HCT116 (cell line): ENCODE measurements at regions not wholly inside any gene's neighbourhood (a gene's known extent, or its start where the extent isn't known, plus 50 kb on each side); places are given as distances from the start of the nearest gene placed in this dataset.

Experiments used
- ATAC-seq: fragments of 200-7000 bp; cut with Tn5 transposase; 2 replicates; pipeline ENCODE4 v1.9.1; 2020; ENCODE audit warnings: mild to moderate bottlenecking, moderate library complexity
- BruUV-seq: library from RNA; stranded (reverse); fragments of 400-500 nt; replicated peaks from 2 replicates; lab custom pipeline; 2021; lab: Mats Ljungman, UMichigan
- CTCF ChIA-PET: fragments of 300-600 bp; sonication (Branson Sonifier 250); formaldehyde crosslinking; loops from one replicate; lab custom pipeline; 2021; ENCODE audit warnings: antibody characterized with exemption; lab: Charles Lee
- POLR2A ChIA-PET: fragments of 300-600, 350-600 bp; sonication (Branson Sonifier 250); formaldehyde crosslinking; loops from one replicate; lab custom pipeline; 2021; ENCODE audit warnings: antibody characterized with exemption; lab: Charles Lee
- RAD21 ChIA-PET, 2 experiments: fragments of 300-600 bp; sonication (Branson Sonifier 250); formaldehyde crosslinking; loops; one replicate each; lab custom pipeline; 2023; ENCODE audit warnings: low total read pairs in 2 of 2; ENCODE audit not compliant: uncharacterized antibody in 2 of 2, unreplicated experiment in 2 of 2, low non-redundant PET in 1 of 2; lab: Charles Lee
- DNase-seq: peaks from one replicate; pipeline ENCODE4 v3.0.0-alpha.2; 2010; ENCODE audit warnings: low read depth, low spot score
- H2AFZ ChIP-seq: fragments of 200-600 bp; shearing (Covaris generic), sonication (generic); 2 replicates; pipeline ENCODE4 v1.6.1; 2017; ENCODE audit warnings: low read depth, mixed run types, mixed read lengths, antibody characterized with exemption, low read length; ENCODE audit not compliant: poor library complexity, severe bottlenecking
- H3K27ac ChIP-seq: 2 replicates; pipeline ENCODE4 v1.5.1; 2012; ENCODE audit warnings: low read depth, low read length
- H3K27me3 ChIP-seq: fragments of 200-600 bp; sonication (generic); 2 replicates; pipeline ENCODE4 v1.6.1; 2016; ENCODE audit warnings: mixed run types, low read length, mixed read lengths; ENCODE audit not compliant: insufficient read depth
- H3K36me3 ChIP-seq, 2 experiments: fragments of 200-500 bp in 1 of 2; fragments of 200-600 bp in 1 of 2; sonication (Bioruptor generic) in 1 of 2; sonication (generic) in 1 of 2; 2 replicates each; pipeline versions ENCODE4 v1.5.1 to v1.6.1; 2014 to 2016; ENCODE audit warnings: low read length in 2 of 2, inconsistent platforms in 1 of 2, mixed read lengths in 1 of 2, mixed run types in 1 of 2; ENCODE audit not compliant: insufficient read depth in 2 of 2, control insufficient read depth in 1 of 2
- H3K4me1 ChIP-seq, 2 experiments: fragments of 200-600 bp in 1 of 2; sonication (generic) in 1 of 2; 2 replicates each; pipeline versions ENCODE4 v1.5.1 to v1.6.1; 2012 to 2017; ENCODE audit warnings: low read length in 2 of 2, inconsistent platforms in 1 of 2, mild to moderate bottlenecking in 1 of 2, mixed read lengths in 1 of 2, mixed run types in 1 of 2, moderate library complexity in 1 of 2; ENCODE audit not compliant: insufficient read depth in 2 of 2, control insufficient read depth in 1 of 2
- H3K4me2 ChIP-seq: fragments of 200-600 bp; sonication (generic); 2 replicates; pipeline ENCODE4 v1.6.1; 2017; ENCODE audit warnings: mixed run types, low read length, mixed read lengths
- H3K4me3 ChIP-seq, 2 experiments: fragments of 200-600 bp in 1 of 2; sonication (generic) in 1 of 2; replicated peaks in 1 of 2; 2 replicates each; pipeline ENCODE4 v1.5.1; 2011 to 2016; ENCODE audit warnings: low read length in 2 of 2, control low read depth in 1 of 2, low read depth in 1 of 2, mild to moderate bottlenecking in 1 of 2, mixed read lengths in 1 of 2, mixed run types in 1 of 2
- H3K79me2 ChIP-seq: fragments of 200-600 bp; sonication (generic); 2 replicates; pipeline ENCODE4 v1.6.1; 2017; ENCODE audit warnings: mild to moderate bottlenecking, mixed run types, low read length, moderate library complexity, mixed read lengths; ENCODE audit not compliant: insufficient read depth
- H3K9ac ChIP-seq: fragments of 200-600 bp; sonication (generic); 2 replicates; pipeline ENCODE4 v1.6.1; 2016; ENCODE audit warnings: low read length, mixed read lengths
- H3K9me2 ChIP-seq: fragments of 200-600 bp; sonication (generic), shearing (Covaris generic); 2 replicates; pipeline ENCODE4 v1.6.1; 2017; ENCODE audit warnings: mixed run types, mild to moderate bottlenecking, moderate library complexity; ENCODE audit not compliant: insufficient read depth
- H3K9me3 ChIP-seq, 2 experiments: fragments of 200-500 bp in 1 of 2; fragments of 200-600 bp in 1 of 2; sonication (Bioruptor generic) in 1 of 2; sonication (generic) in 1 of 2; 2 replicates each; pipeline ENCODE4 v1.6.1; 2014 to 2017; ENCODE audit warnings: low read length in 2 of 2, mixed read lengths in 2 of 2, inconsistent platforms in 1 of 2, low read depth in 1 of 2, mild to moderate bottlenecking in 1 of 2, mixed run types in 1 of 2, moderate library complexity in 1 of 2; ENCODE audit not compliant: control insufficient read depth in 1 of 2, insufficient read depth in 1 of 2
- H4K20me1 ChIP-seq: fragments of 200-600 bp; sonication (generic), shearing (Covaris generic); 2 replicates; pipeline ENCODE4 v1.6.1; 2017; ENCODE audit warnings: mixed run types, mild to moderate bottlenecking, moderate library complexity; ENCODE audit not compliant: insufficient read depth
- CBX3 ChIP-seq: IDR thresholded peaks from 2 replicates; pipeline ENCODE4 v1.6.1; 2012; ENCODE audit warnings: low read depth
- EZH2phosphoT487 ChIP-seq: fragments of 200-600 bp; IDR thresholded peaks from 2 replicates; pipeline ENCODE4 v1.6.1; 2018; ENCODE audit warnings: antibody characterized with exemption, borderline replicate concordance
- POLR2A ChIP-seq: IDR thresholded peaks from 2 replicates; pipeline ENCODE4 v1.7.0; 2011; ENCODE audit warnings: borderline replicate concordance; ENCODE audit not compliant: insufficient read depth, insufficient read length; ENCODE audit errors: extremely low read depth
- POLR2AphosphoS5 ChIP-seq: IDR thresholded peaks from 2 replicates; pipeline ENCODE4 v1.6.1; 2011; ENCODE audit warnings: mild to moderate bottlenecking, low read depth, low read length, moderate library complexity
- SIN3A ChIP-seq: IDR thresholded peaks from 2 replicates; pipeline ENCODE4 v1.6.1; 2012; ENCODE audit warnings: low read depth
- SP1 ChIP-seq: IDR thresholded peaks from 2 replicates; pipeline ENCODE4 v1.6.1; 2012; ENCODE audit warnings: low read depth
- TCF7L2 ChIP-seq: IDR thresholded peaks from 2 replicates; pipeline ENCODE4 v1.7.0; 2011; ENCODE audit warnings: borderline replicate concordance, inconsistent platforms; ENCODE audit not compliant: insufficient read depth, insufficient read length; ENCODE audit errors: extremely low read depth
- YY1 ChIP-seq: IDR thresholded peaks from 2 replicates; pipeline ENCODE4 v1.6.1; 2011; ENCODE audit warnings: low read length, low read depth, moderate library complexity, mild to moderate bottlenecking; ENCODE audit not compliant: insufficient replicate concordance; ENCODE audit errors: extremely low read depth
- ZNF274 ChIP-seq: fragments of 200-500 bp; sonication (Bioruptor generic); IDR thresholded peaks from 2 replicates; pipeline ENCODE4 v1.6.1; 2014; ENCODE audit warnings: mild to moderate bottlenecking, low read depth, low read length, inconsistent platforms
- intact Hi-C: fragments of 100-400 bp; cut with micrococcal nuclease; formaldehyde crosslinking; loops from 2 replicates; pipeline ENCODE4 v1.10.0; 2022
- TF ChIP-seq, protein P1 (sequence below): IDR thresholded peaks from 2 replicates; pipeline ENCODE4 v1.6.1; 2012; ENCODE audit warnings: low read depth
- TF ChIP-seq, protein P2 (sequence below), 3 experiments: fragments of 200-600 bp in 1 of 3; sonication (generic) in 1 of 3; IDR thresholded peaks in 2 of 3; conservative IDR thresholded peaks in 1 of 3; 2 replicates each; pipeline ENCODE4 v1.5.1; 2012 to 2017; ENCODE audit warnings: low read depth in 2 of 3, low read length in 2 of 3, antibody characterized with exemption in 1 of 3, borderline replicate concordance in 1 of 3, control low read depth in 1 of 3, mild to moderate bottlenecking in 1 of 3, mixed read lengths in 1 of 3, mixed run types in 1 of 3, moderate library complexity in 1 of 3; ENCODE audit not compliant: insufficient read depth in 1 of 3
- TF ChIP-seq, protein P3 (sequence below): IDR thresholded peaks from 2 replicates; pipeline ENCODE4 v1.6.1; 2012

DNA sequence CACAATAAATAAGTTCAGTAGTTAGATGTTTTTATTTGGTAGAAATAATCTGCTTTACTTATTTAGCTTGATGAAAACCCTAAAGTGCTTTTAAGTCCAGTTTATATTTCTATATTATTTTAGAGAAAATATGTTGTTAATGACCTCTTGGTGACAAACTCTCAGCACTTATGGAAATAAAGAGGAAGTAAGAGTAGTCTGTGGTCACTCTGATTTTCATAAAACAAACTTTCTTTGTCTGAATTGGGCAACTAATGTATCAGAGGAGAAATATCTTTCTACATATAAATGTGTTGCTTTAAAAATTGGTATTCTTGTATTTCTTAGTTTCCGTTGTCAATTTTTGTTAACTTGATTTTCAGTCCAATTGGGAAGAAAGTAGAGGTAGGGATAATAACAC lies 878.9 kb upstream of the SEL1L start (continued):
- TF ChIP-seq, protein P1, sequence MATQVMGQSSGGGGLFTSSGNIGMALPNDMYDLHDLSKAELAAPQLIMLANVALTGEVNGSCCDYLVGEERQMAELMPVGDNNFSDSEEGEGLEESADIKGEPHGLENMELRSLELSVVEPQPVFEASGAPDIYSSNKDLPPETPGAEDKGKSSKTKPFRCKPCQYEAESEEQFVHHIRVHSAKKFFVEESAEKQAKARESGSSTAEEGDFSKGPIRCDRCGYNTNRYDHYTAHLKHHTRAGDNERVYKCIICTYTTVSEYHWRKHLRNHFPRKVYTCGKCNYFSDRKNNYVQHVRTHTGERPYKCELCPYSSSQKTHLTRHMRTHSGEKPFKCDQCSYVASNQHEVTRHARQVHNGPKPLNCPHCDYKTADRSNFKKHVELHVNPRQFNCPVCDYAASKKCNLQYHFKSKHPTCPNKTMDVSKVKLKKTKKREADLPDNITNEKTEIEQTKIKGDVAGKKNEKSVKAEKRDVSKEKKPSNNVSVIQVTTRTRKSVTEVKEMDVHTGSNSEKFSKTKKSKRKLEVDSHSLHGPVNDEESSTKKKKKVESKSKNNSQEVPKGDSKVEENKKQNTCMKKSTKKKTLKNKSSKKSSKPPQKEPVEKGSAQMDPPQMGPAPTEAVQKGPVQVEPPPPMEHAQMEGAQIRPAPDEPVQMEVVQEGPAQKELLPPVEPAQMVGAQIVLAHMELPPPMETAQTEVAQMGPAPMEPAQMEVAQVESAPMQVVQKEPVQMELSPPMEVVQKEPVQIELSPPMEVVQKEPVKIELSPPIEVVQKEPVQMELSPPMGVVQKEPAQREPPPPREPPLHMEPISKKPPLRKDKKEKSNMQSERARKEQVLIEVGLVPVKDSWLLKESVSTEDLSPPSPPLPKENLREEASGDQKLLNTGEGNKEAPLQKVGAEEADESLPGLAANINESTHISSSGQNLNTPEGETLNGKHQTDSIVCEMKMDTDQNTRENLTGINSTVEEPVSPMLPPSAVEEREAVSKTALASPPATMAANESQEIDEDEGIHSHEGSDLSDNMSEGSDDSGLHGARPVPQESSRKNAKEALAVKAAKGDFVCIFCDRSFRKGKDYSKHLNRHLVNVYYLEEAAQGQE: no peak

GRCh38 chr14:82414853-82415539 lies 881.3 kb upstream of the SEL1L start:
- Histone ChIP-seq H3K9ac (no peak overlapping the region), H3K4me2 (no peak overlapping the region), H3K9me3 (peaks cover 0 to 15% of the 10 kb centered on the region in 2 experiments; a peak in 2 of 4 replicates), H2AFZ (no peak overlapping the region), H3K4me1 (no peaks in the 10 kb centered on the region), H3K36me3 (no peaks in the 10 kb centered on the region), H3K9me2 (no peaks in the 10 kb centered on the region), H3K4me3 (no peak overlapping the region), H3K79me2 (no peaks in the 10 kb centered on the region), H4K20me1 (no peaks in the 10 kb centered on the region), H3K27ac (no peak overlapping the region), H3K27me3 (no peaks in the 10 kb centered on the region)
- no TSS peak for BruUV-seq
- DNase-seq (no peak), ATAC-seq (no peak)
- TF ChIP-seq, protein P2, sequence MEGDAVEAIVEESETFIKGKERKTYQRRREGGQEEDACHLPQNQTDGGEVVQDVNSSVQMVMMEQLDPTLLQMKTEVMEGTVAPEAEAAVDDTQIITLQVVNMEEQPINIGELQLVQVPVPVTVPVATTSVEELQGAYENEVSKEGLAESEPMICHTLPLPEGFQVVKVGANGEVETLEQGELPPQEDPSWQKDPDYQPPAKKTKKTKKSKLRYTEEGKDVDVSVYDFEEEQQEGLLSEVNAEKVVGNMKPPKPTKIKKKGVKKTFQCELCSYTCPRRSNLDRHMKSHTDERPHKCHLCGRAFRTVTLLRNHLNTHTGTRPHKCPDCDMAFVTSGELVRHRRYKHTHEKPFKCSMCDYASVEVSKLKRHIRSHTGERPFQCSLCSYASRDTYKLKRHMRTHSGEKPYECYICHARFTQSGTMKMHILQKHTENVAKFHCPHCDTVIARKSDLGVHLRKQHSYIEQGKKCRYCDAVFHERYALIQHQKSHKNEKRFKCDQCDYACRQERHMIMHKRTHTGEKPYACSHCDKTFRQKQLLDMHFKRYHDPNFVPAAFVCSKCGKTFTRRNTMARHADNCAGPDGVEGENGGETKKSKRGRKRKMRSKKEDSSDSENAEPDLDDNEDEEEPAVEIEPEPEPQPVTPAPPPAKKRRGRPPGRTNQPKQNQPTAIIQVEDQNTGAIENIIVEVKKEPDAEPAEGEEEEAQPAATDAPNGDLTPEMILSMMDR (IDR thresholded peaks at IDR 0.05 in 2 of 3, conservative IDR thresholded peaks at IDR 0.05 in 1 of 3; ENCODE audit: borderline replicate concordance in 1 of 3, insufficient read depth in 1 of 3, low read depth in 2 of 3, low read length in 2 of 3): no peak
- TF ChIP-seq TCF7L2: no peak
- no peak for TF ChIP-seq SIN3A
- TF ChIP-seq EZH2phosphoT487: no peak
- no peak for TF ChIP-seq SP1
- TF ChIP-seq YY1: no peak
- TF ChIP-seq POLR2AphosphoS5: no peak
- no peak for TF ChIP-seq CBX3
- no peak for TF ChIP-seq POLR2A
- no peak for TF ChIP-seq ZNF274
- TF ChIP-seq, protein P1: no peak
- TF ChIP-seq, protein P3, sequence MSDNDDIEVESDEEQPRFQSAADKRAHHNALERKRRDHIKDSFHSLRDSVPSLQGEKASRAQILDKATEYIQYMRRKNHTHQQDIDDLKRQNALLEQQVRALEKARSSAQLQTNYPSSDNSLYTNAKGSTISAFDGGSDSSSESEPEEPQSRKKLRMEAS: no peak
- intact Hi-C loops: no loop called here
- ChIA-PET CTCF (no interaction called here), RAD21 (no interaction called here), POLR2A (no interaction called here)
